Kidney tubule cell (primary cell): ENCODE measurements at regions not wholly inside any gene's neighbourhood (a gene's known extent, or its start where the extent isn't known, plus 50 kb on each side); places are given as distances from the start of the nearest gene placed in this dataset.
"Not testable (repeated sequence)": the region's sequence is repeated elsewhere in the genome, so short reads cannot be mapped to it uniquely, and the experiment has no call there.

ENCODE experiments used
- DNase-seq: peaks from one replicate; pipeline ENCODE4 v3.0.0-alpha.2; 2018; ENCODE audit warnings: low spot score

- DNase-seq: not testable (repeated sequence)
These were observed 599.3 kb upstream of the B3GAT1 start for GRCh38 chr11:135011313-135011712.

- DNase-seq: no peak
These were observed 597.1 kb upstream of the B3GAT1 start for GRCh38 chr11:135009125-135009524.

- DNase-seq: no peak
These were observed 596.4 kb upstream of the B3GAT1 start for GRCh38 chr11:135008412-135008811.

GRCh38 chr11:135008001-135008405, 596.0 kb upstream of the B3GAT1 start:
- DNase-seq: no peak

- DNase-seq: no peak
These were observed 594.8 kb upstream of the B3GAT1 start for GRCh38 chr11:135006800-135007199.

GRCh38 chr11:135004495-135004894, 592.5 kb upstream of the B3GAT1 start:
- no peak for DNase-seq

- no peak for DNase-seq
These were observed 590.2 kb upstream of the B3GAT1 start for GRCh38 chr11:135002236-135002635.

GRCh38 chr11:135001581-135001980, 589.5 kb upstream of the B3GAT1 start:
- DNase-seq: no peak

GRCh38 chr11:135001065-135001464, 589.0 kb upstream of the B3GAT1 start:
- DNase-seq: not testable (repeated sequence)

GRCh38 chr11:134999590-134999989, 587.5 kb upstream of the B3GAT1 start:
- DNase-seq: no peak

GRCh38 chr11:134997652-134998320, 585.7 kb upstream of the B3GAT1 start:
- no peak for DNase-seq

GRCh38 chr11:134995741-134996140, 583.7 kb upstream of the B3GAT1 start:
- DNase-seq: no peak

GRCh38 chr11:134994431-134994830, 582.4 kb upstream of the B3GAT1 start:
- no peak for DNase-seq

- DNase-seq: no peak
These were observed 581.7 kb upstream of the B3GAT1 start for GRCh38 chr11:134993691-134994243.

GRCh38 chr11:134992981-134993380, 580.9 kb upstream of the B3GAT1 start:
- no peak for DNase-seq

GRCh38 chr11:134988495-134988894, 576.5 kb upstream of the B3GAT1 start:
- no peak for DNase-seq

GRCh38 chr11:134987822-134988221, 575.8 kb upstream of the B3GAT1 start:
- DNase-seq: no peak

GRCh38 chr11:134987223-134987768, 575.3 kb upstream of the B3GAT1 start:
- no peak for DNase-seq

- DNase-seq: no peak
These were observed 572.4 kb upstream of the B3GAT1 start for GRCh38 chr11:134984421-134984820.

GRCh38 chr11:134982432-134982831, 570.4 kb upstream of the B3GAT1 start:
- DNase-seq: not testable (repeated sequence)

GRCh38 chr11:134981835-134982234, 569.8 kb upstream of the B3GAT1 start:
- no peak for DNase-seq

GRCh38 chr11:134980819-134981710, 569.0 kb upstream of the B3GAT1 start:
- DNase-seq: no peak

- not testable (repeated sequence) for DNase-seq
These were observed 567.0 kb upstream of the B3GAT1 start for GRCh38 chr11:134979089-134979457.
